ENCODE measurements at regions not wholly inside any gene's neighbourhood (a gene's known extent, or its start where the extent isn't known, plus 50 kb on each side); places are given as distances from the start of the nearest gene placed in this dataset.

DNA sequence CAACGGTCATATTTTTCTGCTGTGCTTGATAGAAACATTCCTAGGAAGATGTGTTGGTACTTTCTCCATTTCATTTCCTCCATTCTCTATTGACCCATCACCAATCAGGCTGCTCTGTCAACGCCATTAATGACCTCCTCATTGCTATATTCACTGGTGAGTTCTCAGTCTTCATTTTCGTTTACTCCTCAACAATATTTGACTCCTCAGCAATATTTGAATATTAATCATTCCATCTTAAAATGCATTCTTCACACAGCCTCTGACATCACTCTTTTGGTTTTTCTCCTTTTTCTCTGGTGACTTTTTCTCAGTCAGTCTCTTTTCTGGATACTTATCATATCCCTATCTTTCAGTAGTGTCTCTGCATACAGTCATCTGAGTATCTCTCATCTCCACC is 323.5 kb upstream of the CRIM1 start:
- Histone ChIP-seq H3K36me3 (ENCODE audit: insufficient read depth, low read depth, low read length) (no peaks in the 10 kb centered on the region), H3K27me3 (ENCODE audit: insufficient read depth, low read length) (no peaks in the 10 kb centered on the region), H3K9ac (ENCODE audit: low read depth, low read length) (no peak overlapping the region), H3K27ac (ENCODE audit: low read length) (no peak overlapping the region), H3K4me1 (ENCODE audit: insufficient read depth, low read length) (no peaks in the 10 kb centered on the region), H3K4me3 (ENCODE audit: low read length) (no peak overlapping the region), H3K9me3 (ENCODE audit: insufficient read depth, low read depth, low read length) (no peaks in the 10 kb centered on the region)

DNA sequence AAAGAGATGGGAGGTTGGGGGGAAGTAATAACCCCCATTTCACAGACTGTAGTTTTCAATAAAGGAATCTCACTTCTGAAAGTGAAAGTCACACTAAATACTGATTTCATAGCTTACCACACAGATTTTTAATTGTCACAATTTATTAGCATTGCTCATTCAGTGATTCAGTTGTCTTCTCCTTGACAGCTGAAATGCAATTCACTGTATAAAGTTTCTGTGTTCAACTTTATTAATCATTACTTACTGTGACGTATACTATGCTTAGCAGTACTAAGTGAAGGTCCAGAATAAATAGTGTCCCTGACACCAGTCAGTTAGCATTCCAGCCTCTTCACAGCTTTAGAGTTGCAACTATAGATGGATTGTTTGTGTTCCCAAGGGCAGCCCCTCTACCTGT is 324.1 kb upstream of the CRIM1 start:
- no peaks in the 10 kb centered on the region for H3K27me3 ChIP-seq (ENCODE audit: insufficient read depth, low read length)
- H3K27ac ChIP-seq (ENCODE audit: low read length), result no peak overlapping the region
- no peaks in the 10 kb centered on the region for H3K36me3 ChIP-seq (ENCODE audit: insufficient read depth, low read depth, low read length)
- no peaks in the 10 kb centered on the region for H3K4me1 ChIP-seq (ENCODE audit: insufficient read depth, low read length)
- no peak overlapping the region for H3K9ac ChIP-seq (ENCODE audit: low read depth, low read length)
- no peaks in the 10 kb centered on the region for H3K9me3 ChIP-seq (ENCODE audit: insufficient read depth, low read depth, low read length)
- no peak overlapping the region for H3K4me3 ChIP-seq (ENCODE audit: low read length)

DNA sequence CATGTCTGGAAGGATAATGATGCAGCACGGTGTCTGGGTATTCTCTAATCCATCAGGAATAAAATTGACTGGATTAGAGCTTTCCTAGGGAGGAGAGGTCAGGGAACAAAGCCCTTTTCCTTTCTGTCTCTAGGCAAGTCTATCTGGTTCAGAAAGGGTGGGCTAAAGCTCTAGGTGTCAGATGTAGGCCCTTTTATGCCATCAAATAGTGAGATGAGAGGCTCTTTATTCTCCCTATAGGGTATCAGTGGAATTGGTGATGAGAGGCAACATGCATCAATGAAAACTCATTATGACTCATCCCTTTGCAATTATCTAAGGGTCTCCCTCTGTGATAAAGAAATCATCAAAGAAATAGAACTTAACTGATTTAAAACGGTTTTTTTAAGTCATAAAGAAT is 328.0 kb upstream of the CRIM1 start:
- H3K27ac ChIP-seq (ENCODE audit: low read length), result no peak overlapping the region
- no peaks in the 10 kb centered on the region for H3K36me3 ChIP-seq (ENCODE audit: insufficient read depth, low read depth, low read length)
- H3K27me3 ChIP-seq (ENCODE audit: insufficient read depth, low read length), result no peaks in the 10 kb centered on the region
- no peak overlapping the region for H3K4me3 ChIP-seq (ENCODE audit: low read length)
- H3K4me1 ChIP-seq (ENCODE audit: insufficient read depth, low read length), result no peaks in the 10 kb centered on the region
- no peaks in the 10 kb centered on the region for H3K9me3 ChIP-seq (ENCODE audit: insufficient read depth, low read depth, low read length)
- H3K9ac ChIP-seq (ENCODE audit: low read depth, low read length), result no peak overlapping the region

DNA sequence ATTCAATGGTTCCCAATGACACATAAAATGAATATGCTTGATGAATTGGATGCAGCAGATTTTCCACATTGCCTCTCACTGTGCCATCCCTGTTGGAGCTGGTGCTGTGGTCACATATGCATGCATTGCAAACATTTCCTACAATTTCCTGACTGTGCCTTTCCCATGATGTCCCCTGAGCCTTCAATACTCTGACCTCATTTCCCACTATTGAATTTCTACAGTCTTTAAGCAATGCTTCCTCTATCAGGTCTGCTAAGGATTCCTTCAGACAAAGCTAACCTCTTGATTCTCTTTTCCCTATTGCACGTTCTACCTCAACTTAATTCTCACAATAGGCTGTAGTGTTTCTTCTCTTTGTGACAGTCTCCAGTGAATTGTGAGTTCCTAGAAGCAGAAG is 342.5 kb upstream of the CRIM1 start:
- Histone ChIP-seq H3K4me1 (ENCODE audit: insufficient read depth, low read length) (no peaks in the 10 kb centered on the region), H3K36me3 (ENCODE audit: insufficient read depth, low read depth, low read length) (no peaks in the 10 kb centered on the region), H3K4me3 (ENCODE audit: low read length) (no peak overlapping the region), H3K27me3 (ENCODE audit: insufficient read depth, low read length) (no peaks in the 10 kb centered on the region), H3K9me3 (ENCODE audit: insufficient read depth, low read depth, low read length) (no peaks in the 10 kb centered on the region), H3K9ac (ENCODE audit: low read depth, low read length) (no peak overlapping the region), H3K27ac (ENCODE audit: low read length) (no peak overlapping the region)

DNA sequence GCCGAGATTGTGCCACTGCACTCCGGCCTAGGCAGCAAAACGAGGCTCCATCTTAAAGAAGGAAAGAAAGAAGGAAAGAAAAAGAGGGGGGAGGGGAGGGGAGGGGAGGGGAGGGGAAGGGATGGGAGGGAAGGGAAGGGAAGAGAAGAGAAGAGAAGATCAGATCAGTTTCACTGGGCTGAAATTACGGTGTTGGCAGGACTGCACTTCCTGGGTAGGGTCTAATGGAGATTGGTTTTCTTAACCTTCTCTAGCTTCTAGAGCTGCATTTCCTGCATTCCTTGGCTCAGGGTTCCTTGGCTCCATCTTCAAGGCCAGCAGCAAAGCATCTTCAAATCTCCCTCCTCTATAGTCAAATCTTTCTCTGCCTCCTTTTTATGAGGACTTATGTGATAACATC is 349.1 kb upstream of the CRIM1 start:
- Histone ChIP-seq H3K4me3 (ENCODE audit: low read length) (no peak overlapping the region), H3K27me3 (ENCODE audit: insufficient read depth, low read length) (no peaks in the 10 kb centered on the region), H3K9me3 (ENCODE audit: insufficient read depth, low read depth, low read length) (no peaks in the 10 kb centered on the region), H3K9ac (ENCODE audit: low read depth, low read length) (no peak overlapping the region), H3K27ac (ENCODE audit: low read length) (no peak overlapping the region), H3K4me1 (ENCODE audit: insufficient read depth, low read length) (no peaks in the 10 kb centered on the region), H3K36me3 (ENCODE audit: insufficient read depth, low read depth, low read length) (no peaks in the 10 kb centered on the region)

DNA sequence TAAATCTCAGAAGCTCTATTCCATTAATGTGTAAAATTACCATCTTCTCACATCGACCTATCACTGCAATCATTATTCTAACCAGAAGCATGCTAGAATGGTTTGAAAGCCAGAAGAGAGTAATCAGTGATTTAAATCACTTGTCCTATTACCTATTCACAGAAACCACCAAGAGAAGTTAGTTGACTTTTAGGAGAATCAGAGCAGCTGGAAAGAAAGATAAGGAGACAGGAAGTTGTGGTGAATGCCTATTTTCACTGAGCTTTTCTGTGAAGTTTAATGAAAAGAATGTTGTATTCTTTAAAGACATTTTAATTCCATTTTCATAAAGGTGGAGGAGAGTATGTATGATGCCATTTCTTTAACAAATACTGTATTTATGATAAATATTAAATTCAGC is 352.6 kb upstream of the CRIM1 start:
- Histone ChIP-seq H3K27me3 (ENCODE audit: insufficient read depth, low read length) (no peaks in the 10 kb centered on the region), H3K27ac (ENCODE audit: low read length) (no peak overlapping the region), H3K36me3 (ENCODE audit: insufficient read depth, low read depth, low read length) (no peaks in the 10 kb centered on the region), H3K9me3 (ENCODE audit: insufficient read depth, low read depth, low read length) (no peaks in the 10 kb centered on the region), H3K4me1 (ENCODE audit: insufficient read depth, low read length) (no peaks in the 10 kb centered on the region), H3K4me3 (ENCODE audit: low read length) (no peak overlapping the region), H3K9ac (ENCODE audit: low read depth, low read length) (no peak overlapping the region)

DNA sequence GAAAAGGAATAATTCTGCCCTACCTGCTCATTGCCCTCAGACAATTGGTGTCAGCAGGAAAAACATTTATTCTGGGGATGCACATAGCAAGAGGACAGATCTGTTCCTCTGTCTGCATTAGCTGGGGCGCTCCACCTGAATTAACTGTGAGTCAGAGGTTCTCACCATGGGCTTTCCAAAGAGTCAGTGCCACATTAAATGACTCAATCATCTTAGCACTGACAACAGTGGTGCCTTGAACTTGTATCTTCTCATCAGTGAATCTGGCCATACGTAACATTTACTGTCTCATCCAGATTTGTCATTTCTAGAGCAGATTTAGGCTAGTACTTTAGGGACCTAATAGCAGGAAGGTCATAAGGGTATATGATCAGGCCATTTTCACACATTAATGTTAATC is 358.1 kb upstream of the CRIM1 start:
- H3K9me3 ChIP-seq (ENCODE audit: insufficient read depth, low read depth, low read length), result no peaks in the 10 kb centered on the region; the same call in 1 of the 2 replicates
- H3K4me1 ChIP-seq (ENCODE audit: insufficient read depth, low read length), result no peaks in the 10 kb centered on the region
- H3K4me3 ChIP-seq (ENCODE audit: low read length), result no peak overlapping the region
- H3K27ac ChIP-seq (ENCODE audit: low read length), result no peak overlapping the region
- H3K36me3 ChIP-seq (ENCODE audit: insufficient read depth, low read depth, low read length), result no peaks in the 10 kb centered on the region
- no peak overlapping the region for H3K9ac ChIP-seq (ENCODE audit: low read depth, low read length)
- H3K27me3 ChIP-seq (ENCODE audit: insufficient read depth, low read length), result no peaks in the 10 kb centered on the region

DNA sequence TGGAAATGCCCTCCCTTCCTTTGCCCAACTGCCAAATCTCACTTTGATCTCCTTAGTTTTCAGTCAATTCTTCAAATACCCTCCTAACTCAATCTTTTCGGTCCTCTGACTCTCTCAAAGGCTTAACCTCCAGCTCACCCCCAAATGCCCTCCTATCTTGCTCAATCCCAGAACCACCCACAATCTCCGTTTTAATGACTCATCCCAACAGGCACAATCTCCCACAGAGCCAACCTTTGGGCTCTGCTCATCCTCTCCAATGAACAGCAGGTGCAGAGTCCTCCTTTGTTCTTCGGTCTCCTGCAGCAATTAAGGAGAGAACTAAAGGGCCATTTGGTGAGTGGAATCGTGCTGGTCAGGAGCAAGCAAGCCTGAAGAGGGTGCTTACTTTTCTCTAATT is 366.1 kb upstream of the CRIM1 start:
- Histone ChIP-seq H3K27ac (ENCODE audit: low read length) (no peak overlapping the region), H3K27me3 (ENCODE audit: insufficient read depth, low read length) (no peaks in the 10 kb centered on the region), H3K9me3 (ENCODE audit: insufficient read depth, low read depth, low read length) (no peaks in the 10 kb centered on the region; the same call in none of the 2 replicates), H3K9ac (ENCODE audit: low read depth, low read length) (no peak overlapping the region), H3K4me1 (ENCODE audit: insufficient read depth, low read length) (peaks cover 3% of the 10 kb centered on the region; the same call in 1 of the 2 replicates), H3K36me3 (ENCODE audit: insufficient read depth, low read depth, low read length) (no peaks in the 10 kb centered on the region), H3K4me3 (ENCODE audit: low read length) (no peak overlapping the region)

DNA sequence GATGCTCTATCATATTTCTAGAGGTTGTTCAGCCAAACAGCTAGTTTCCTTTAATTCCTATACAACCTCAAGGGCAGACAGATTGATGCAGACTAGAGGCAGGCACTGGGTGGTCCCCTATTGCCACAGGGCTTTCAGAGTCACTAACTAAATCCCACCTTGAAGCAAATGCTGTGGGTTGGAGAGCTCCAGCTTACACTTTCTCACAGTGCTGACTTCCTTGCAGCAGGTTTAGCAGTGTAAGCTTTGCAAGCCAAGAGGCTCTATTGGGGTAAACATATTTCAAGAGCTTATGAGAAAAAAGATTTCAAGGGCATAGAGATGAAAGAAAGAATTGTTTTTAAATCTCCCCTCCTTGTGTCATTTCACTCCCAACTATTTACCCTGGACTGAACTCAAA is 366.5 kb upstream of the CRIM1 start:
- no peaks in the 10 kb centered on the region for H3K27me3 ChIP-seq (ENCODE audit: insufficient read depth, low read length)
- no peaks in the 10 kb centered on the region for H3K36me3 ChIP-seq (ENCODE audit: insufficient read depth, low read depth, low read length)
- H3K27ac ChIP-seq (ENCODE audit: low read length), result no peak overlapping the region
- H3K9me3 ChIP-seq (ENCODE audit: insufficient read depth, low read depth, low read length), result no peaks in the 10 kb centered on the region; the same call in 1 of the 2 replicates
- no peak overlapping the region for H3K9ac ChIP-seq (ENCODE audit: low read depth, low read length)
- no peak overlapping the region for H3K4me3 ChIP-seq (ENCODE audit: low read length)
- H3K4me1 ChIP-seq (ENCODE audit: insufficient read depth, low read length), result peaks cover 3% of the 10 kb centered on the region; the same call in 1 of the 2 replicates

DNA sequence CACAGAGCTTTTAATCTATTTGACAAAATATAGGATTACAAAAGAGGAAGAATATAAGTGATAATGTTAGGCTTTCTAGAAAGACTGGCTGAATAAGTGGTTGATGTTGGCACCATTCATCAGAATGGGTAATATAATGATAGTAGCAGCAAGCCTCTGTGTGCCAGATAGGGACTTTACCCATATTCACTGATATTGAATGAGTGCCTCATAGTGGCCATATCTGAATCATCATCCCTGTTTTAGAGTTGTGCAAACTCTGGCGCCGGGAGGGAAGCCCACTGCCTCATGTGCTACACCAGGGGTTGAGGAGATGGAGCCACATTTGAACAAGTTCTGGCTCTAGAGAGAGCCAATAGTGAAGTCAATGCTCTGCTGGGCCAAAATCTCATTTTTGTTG is 368.7 kb upstream of the CRIM1 start:
- no peak overlapping the region for H3K27ac ChIP-seq (ENCODE audit: low read length)
- no peaks in the 10 kb centered on the region for H3K36me3 ChIP-seq (ENCODE audit: insufficient read depth, low read depth, low read length)
- H3K4me3 ChIP-seq (ENCODE audit: low read length), result no peak overlapping the region
- H3K4me1 ChIP-seq (ENCODE audit: insufficient read depth, low read length), result peaks cover 3% of the 10 kb centered on the region; the same call in 1 of the 2 replicates
- no peaks in the 10 kb centered on the region; the same call in 1 of the 2 replicates for H3K9me3 ChIP-seq (ENCODE audit: insufficient read depth, low read depth, low read length)
- no peaks in the 10 kb centered on the region for H3K27me3 ChIP-seq (ENCODE audit: insufficient read depth, low read length)
- no peak overlapping the region for H3K9ac ChIP-seq (ENCODE audit: low read depth, low read length)

DNA sequence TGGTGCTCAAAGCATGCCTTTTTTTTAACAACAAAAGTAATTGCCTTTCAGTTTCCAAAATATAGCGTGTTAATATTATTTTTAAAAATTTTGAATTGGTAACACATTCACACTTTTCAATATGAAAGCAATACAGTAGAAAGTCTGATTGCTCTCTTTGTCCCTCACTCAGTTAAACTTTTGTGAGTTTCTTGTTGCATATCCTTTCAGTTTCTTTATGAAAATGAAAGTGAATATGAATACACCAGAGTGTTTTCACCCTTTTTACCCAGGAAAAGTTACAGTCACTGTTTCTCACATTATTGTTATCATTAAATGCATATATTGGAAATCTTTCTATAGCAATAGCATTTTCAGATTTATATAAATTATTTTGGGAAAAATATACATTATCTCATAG is 377.4 kb upstream of the CRIM1 start:
- no peak overlapping the region for H3K4me3 ChIP-seq (ENCODE audit: low read length)
- H3K36me3 ChIP-seq (ENCODE audit: insufficient read depth, low read depth, low read length), result no peaks in the 10 kb centered on the region
- H3K9ac ChIP-seq (ENCODE audit: low read depth, low read length), result no peak overlapping the region

DNA sequence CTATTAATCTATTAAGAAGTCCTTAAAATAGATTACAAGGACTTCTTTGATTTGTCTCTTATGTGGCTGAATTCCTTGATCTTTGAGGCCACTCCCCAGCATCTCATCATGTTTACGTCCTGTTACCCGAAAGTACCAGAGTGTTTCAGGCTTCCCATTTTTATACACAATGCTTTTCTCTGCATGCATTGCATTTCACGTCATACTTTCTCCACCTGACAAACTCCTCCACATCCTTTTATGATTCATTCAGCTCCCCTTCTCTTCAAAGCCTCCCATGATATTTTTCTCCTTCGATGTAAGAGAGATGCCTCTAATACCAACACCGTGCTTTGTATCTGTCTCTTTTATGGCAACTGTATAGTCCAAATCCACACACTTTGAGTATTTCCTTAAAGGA is 379.0 kb upstream of the CRIM1 start:
- H3K27ac ChIP-seq (ENCODE audit: low read length), result no peak overlapping the region
- no peaks in the 10 kb centered on the region for H3K27me3 ChIP-seq (ENCODE audit: insufficient read depth, low read length)
- no peaks in the 10 kb centered on the region for H3K36me3 ChIP-seq (ENCODE audit: insufficient read depth, low read depth, low read length)

More for the DNA sequence above, 377.4 kb upstream of the CRIM1 start:
- no peaks in the 10 kb centered on the region for H3K27me3 ChIP-seq (ENCODE audit: insufficient read depth, low read length)
- H3K27ac ChIP-seq (ENCODE audit: low read length), result no peak overlapping the region
- no peaks in the 10 kb centered on the region for H3K9me3 ChIP-seq (ENCODE audit: insufficient read depth, low read depth, low read length)
- H3K4me1 ChIP-seq (ENCODE audit: insufficient read depth, low read length), result no peaks in the 10 kb centered on the region

DNA sequence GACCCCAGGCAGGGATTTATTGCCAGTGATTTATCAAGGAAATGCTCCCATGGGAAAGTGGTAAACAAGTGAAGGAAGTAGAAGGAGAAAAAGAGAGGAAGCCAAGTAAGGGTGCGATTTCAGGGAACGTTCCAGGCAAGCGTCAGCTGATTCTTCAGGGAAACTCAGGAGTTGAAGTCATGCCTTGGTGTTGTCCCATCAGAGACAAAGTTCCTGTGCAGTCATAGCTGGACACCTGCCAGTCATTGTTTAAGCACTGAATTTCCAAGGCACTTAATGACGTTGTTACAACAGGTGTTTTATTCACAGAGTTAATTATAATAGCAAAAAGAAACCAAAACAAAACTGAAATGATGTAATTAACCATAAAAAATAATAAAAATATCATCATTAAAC is 381.8 kb upstream of the CRIM1 start:
- Histone ChIP-seq H3K9ac (ENCODE audit: low read depth, low read length) (no peak overlapping the region), H3K36me3 (ENCODE audit: insufficient read depth, low read depth, low read length) (no peaks in the 10 kb centered on the region), H3K27me3 (ENCODE audit: insufficient read depth, low read length) (no peaks in the 10 kb centered on the region), H3K9me3 (ENCODE audit: insufficient read depth, low read depth, low read length) (no peaks in the 10 kb centered on the region), H3K4me3 (ENCODE audit: low read length) (no peak overlapping the region), H3K27ac (ENCODE audit: low read length) (no peak overlapping the region), H3K4me1 (ENCODE audit: insufficient read depth, low read length) (0 out of 2 replicates have a peak, but pooled peaks cover 3% of the 10 kb centered on the region)

More for the DNA sequence above, 379.0 kb upstream of the CRIM1 start:
- no peaks in the 10 kb centered on the region for H3K9me3 ChIP-seq (ENCODE audit: insufficient read depth, low read depth, low read length)
- no peak overlapping the region for H3K4me3 ChIP-seq (ENCODE audit: low read length)
- H3K4me1 ChIP-seq (ENCODE audit: insufficient read depth, low read length), result 0 out of 2 replicates have a peak, but pooled peaks cover under 1% of the 10 kb centered on the region
- H3K9ac ChIP-seq (ENCODE audit: low read depth, low read length), result no peak overlapping the region

Data from iPS-20b (cell line).